ENCODE measurements at regions not wholly inside any gene's neighbourhood (a gene's known extent, or its start where the extent isn't known, plus 50 kb on each side); places are given as distances from the start of the nearest gene placed in this dataset.

GRCh38 chr2:2704428-2705090 is 373.5 kb upstream of the MYT1L start:
- Histone ChIP-seq H3K23ac (ENCODE audit: insufficient read length) (no peak overlapping the region), H2BK12ac (ENCODE audit: low read depth, low read length) (no peak overlapping the region), H3K9ac (replicated peaks in 1 of 4; ENCODE audit: extremely low read depth in 1 of 4, low read depth in 3 of 4, low read length in 3 of 4) (no peak overlapping the region), H3K27ac (ENCODE audit: low read depth, low read length) (no peak overlapping the region), H3K79me1 (ENCODE audit: low read depth, low read length) (no peaks in the 10 kb centered on the region), H3K4me2 (ENCODE audit: insufficient read depth in 1 of 2, low read depth in 2 of 2, low read length in 2 of 2) (no peak overlapping the region), H3K4me3 (ENCODE audit: extremely low read depth in 1 of 4, insufficient read depth in 2 of 4, low read depth in 3 of 4, low read length in 4 of 4) (no peak overlapping the region), H2AK5ac (ENCODE audit: low read depth, low read length) (no peak overlapping the region), H3K14ac (ENCODE audit: insufficient read length) (no peak overlapping the region), H3K27me3 (replicated peaks in 1 of 4; ENCODE audit: control insufficient read depth in 3 of 4, extremely low read depth in 1 of 4, insufficient read depth in 3 of 4, low read length in 3 of 4) (no peaks in the 10 kb centered on the region), H3K4ac (replicated peaks; ENCODE audit: insufficient read length, low read depth, low read length) (no peak overlapping the region), H3K23me2 (ENCODE audit: low read depth, low read length) (no peaks in the 10 kb centered on the region), H3K36me3 (ENCODE audit: control insufficient read depth in 2 of 4, insufficient read depth in 4 of 4, low read length in 3 of 4) (no peaks in the 10 kb centered on the region), H2BK15ac (ENCODE audit: low read length) (no peak overlapping the region; the same call in 1 of the 2 replicates), H2BK20ac (ENCODE audit: low read length) (peak overlapping the region; percentile 53; the same call in 1 of the 2 replicates), H2BK5ac (ENCODE audit: low read depth, low read length) (no peak overlapping the region), H3K4me1 (replicated peaks in 1 of 4; ENCODE audit: control insufficient read depth in 3 of 4, insufficient read depth in 4 of 4, low read length in 3 of 4) (peaks cover 0 to 15% (median 6%) of the 10 kb centered on the region in 4 experiments; a peak in 3 of 7 replicates), H4K5ac (ENCODE audit: insufficient read length, low read depth, low read length) (no peak overlapping the region), H3K9me3 (ENCODE audit: insufficient read depth in 2 of 2, low read depth in 1 of 2, low read length in 1 of 2) (no peaks in the 10 kb centered on the region), H4K8ac (ENCODE audit: extremely low read depth, insufficient read depth, low read length) (peak overlapping the region; percentile 64; the same call in 1 of the 2 replicates), H4K20me1 (replicated peaks in 1 of 2; ENCODE audit: control insufficient read depth in 1 of 2, insufficient read depth in 2 of 2, low read length in 2 of 2) (no peaks in the 10 kb centered on the region), H3K18ac (ENCODE audit: extremely low read depth, low read length) (no peak overlapping the region), H2AFZ (ENCODE audit: low read length) (no peak overlapping the region), H3K79me2 (ENCODE audit: control insufficient read depth in 1 of 2, insufficient read depth in 2 of 2, low read length in 2 of 2) (no peaks in the 10 kb centered on the region), H4K91ac (replicated peaks; ENCODE audit: insufficient read length, low read length) (no peak overlapping the region), H2BK120ac (replicated peaks; ENCODE audit: low read depth, low read length) (no peak overlapping the region), H3K56ac (replicated peaks; ENCODE audit: insufficient read length, low read depth, low read length) (no peak overlapping the region)
- TF ChIP-seq SP2 (IDR thresholded peaks at IDR 0.05; ENCODE audit: low read length) (no peak), TBP (IDR thresholded peaks at IDR 0.05; ENCODE audit: low read depth, low read length) (no peak), POLR2A (IDR thresholded peaks at IDR 0.05; ENCODE audit: control extremely low read depth in 1 of 2, low read depth in 2 of 2, low read length in 2 of 2) (no peak), BRCA1 (IDR thresholded peaks at IDR 0.05; ENCODE audit: low read depth, low read length) (no peak), EP300 (IDR thresholded peaks at IDR 0.05; ENCODE audit: borderline replicate concordance in 1 of 2, low read depth in 2 of 2, low read length in 2 of 2) (no peak), PHF8 (conservative IDR thresholded peaks at IDR 0.05; ENCODE audit: low read depth, low read length) (no peak), SIRT6 (IDR thresholded peaks at IDR 0.05; ENCODE audit: low read length) (no peak), RXRA (IDR thresholded peaks at IDR 0.05; ENCODE audit: insufficient read depth, low read depth, low read length) (no peak), RBBP5 (IDR thresholded peaks at IDR 0.05; ENCODE audit: borderline replicate concordance, low read depth, low read length) (no peak), POLR2AphosphoS5 (IDR thresholded peaks at IDR 0.05; ENCODE audit: low read depth, low read length) (no peak), RFX5 (IDR thresholded peaks at IDR 0.05; ENCODE audit: borderline replicate concordance, low read depth, low read length) (no peak), NRF1 (IDR thresholded peaks at IDR 0.05; ENCODE audit: low read depth, low read length) (no peak), SIN3A (conservative IDR thresholded peaks at IDR 0.05 in 1 of 2, IDR thresholded peaks at IDR 0.05 in 1 of 2; ENCODE audit: low read depth in 1 of 2, low read length in 2 of 2) (no peak), GTF2F1 (IDR thresholded peaks at IDR 0.05; ENCODE audit: borderline replicate concordance, low read depth, low read length) (no peak)
- ChIA-PET CTCF (ENCODE audit: partially characterized antibody) (interaction anchor here (0.7 kb wide), 1 partner anchor 167 kb away, joined by 3 read pairs; no protein-coding TSS in a partner anchor), POLR2A (ENCODE audit: partially characterized antibody) (no interaction called here)
- FAIRE-seq: no peak
- DNase-seq (ENCODE audit: low read depth in 1 of 2, low spot score in 2 of 2): no peak
- WGBS, 2 experiments (ENCODE audit: extremely low coverage in 1 of 2, insufficient coverage in 1 of 2, insufficient read length in 1 of 2, insufficient replicate concordance in 2 of 2, low coverage in 1 of 2, low lambda C conversion rate in 2 of 2, missing lambda C conversion rate in 1 of 2): 83% methylated on average over 12 of the region's 13 CpGs; no CpG with 5 or more reads in 1 of the 2 experiments

Measured in H1 (cell line).